ENCODE measurements at regions not wholly inside any gene's neighbourhood (a gene's known extent, or its start where the extent isn't known, plus 50 kb on each side); places are given as distances from the start of the nearest gene placed in this dataset.

GRCh38 chr10:30227481-30227880, 121.6 kb downstream of the MTPAP start:
- H3K27me3 ChIP-seq (ENCODE audit: control insufficient read depth in 1 of 2, insufficient read depth in 2 of 2, low read length in 2 of 2) = no peaks in the 10 kb centered on the region
- no peaks in the 10 kb centered on the region for H3K36me3 ChIP-seq (ENCODE audit: insufficient read depth, low read length)
- H3K4me1 ChIP-seq (ENCODE audit: insufficient read depth, low read length) = no peaks in the 10 kb centered on the region
- H3K4me3 ChIP-seq (ENCODE audit: low read depth in 1 of 2, low read length in 2 of 2) = no peak overlapping the region
- no peak overlapping the region for H3K9ac ChIP-seq (ENCODE audit: low read length)
- H3K27ac ChIP-seq (ENCODE audit: low read depth, low read length) = no peak overlapping the region
- H3K9me3 ChIP-seq (ENCODE audit: low read length) = no peaks in the 10 kb centered on the region

- Histone ChIP-seq H3K9ac (ENCODE audit: low read length) (no peak overlapping the region), H3K4me3 (ENCODE audit: low read depth in 1 of 2, low read length in 2 of 2) (no peak overlapping the region), H3K4me1 (ENCODE audit: insufficient read depth, low read length) (peaks cover 6% of the 10 kb centered on the region), H3K36me3 (ENCODE audit: insufficient read depth, low read length) (no peaks in the 10 kb centered on the region), H3K9me3 (ENCODE audit: low read length) (no peaks in the 10 kb centered on the region), H3K27ac (ENCODE audit: low read depth, low read length) (no peak overlapping the region), H3K27me3 (ENCODE audit: control insufficient read depth in 1 of 2, insufficient read depth in 2 of 2, low read length in 2 of 2) (no peaks in the 10 kb centered on the region)
Observed at GRCh38 chr10:30219971-30220751, 128.9 kb downstream of the MTPAP start.

DNA sequence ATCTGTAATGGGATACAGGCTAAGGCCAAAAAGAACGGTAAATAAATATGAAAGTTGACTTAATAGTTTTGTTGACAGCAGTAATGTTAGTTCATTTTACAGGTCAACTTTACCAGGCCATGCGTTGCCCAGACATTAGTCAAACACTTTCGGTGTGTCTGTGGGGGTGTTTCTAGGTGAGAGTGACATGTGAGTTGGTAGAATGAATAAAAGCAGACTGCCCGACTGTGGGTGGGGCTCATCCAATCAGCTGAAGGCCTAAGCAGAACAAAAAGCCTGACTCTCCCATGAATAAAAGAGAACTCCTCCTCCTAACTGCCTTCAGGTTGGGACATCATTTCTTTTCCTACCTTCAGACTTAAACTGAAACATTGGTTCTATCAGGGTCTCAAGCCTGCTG, 132.3 kb downstream of the MTPAP start:
- Histone ChIP-seq H3K9me3 (ENCODE audit: low read length) (no peaks in the 10 kb centered on the region), H3K9ac (ENCODE audit: low read length) (no peak overlapping the region), H3K27me3 (ENCODE audit: control insufficient read depth in 1 of 2, insufficient read depth in 2 of 2, low read length in 2 of 2) (no peaks in the 10 kb centered on the region), H3K4me1 (ENCODE audit: insufficient read depth, low read length) (peaks cover 6% of the 10 kb centered on the region), H3K4me3 (ENCODE audit: low read depth in 1 of 2, low read length in 2 of 2) (no peak overlapping the region), H3K36me3 (ENCODE audit: insufficient read depth, low read length) (no peaks in the 10 kb centered on the region), H3K27ac (ENCODE audit: low read depth, low read length) (no peak overlapping the region)

GRCh38 chr10:30215623-30216022, 133.5 kb downstream of the MTPAP start:
- peak overlapping the region in 1 of 2 donors; percentile 4 for H3K4me3 ChIP-seq (ENCODE audit: low read depth in 1 of 2, low read length in 2 of 2)
- peaks cover 6% of the 10 kb centered on the region for H3K4me1 ChIP-seq (ENCODE audit: insufficient read depth, low read length)
- no peaks in the 10 kb centered on the region for H3K36me3 ChIP-seq (ENCODE audit: insufficient read depth, low read length)
- no peak overlapping the region for H3K9ac ChIP-seq (ENCODE audit: low read length)
- H3K27me3 ChIP-seq (ENCODE audit: control insufficient read depth in 1 of 2, insufficient read depth in 2 of 2, low read length in 2 of 2) = no peaks in the 10 kb centered on the region
- H3K9me3 ChIP-seq (ENCODE audit: low read length) = no peaks in the 10 kb centered on the region
- H3K27ac ChIP-seq (ENCODE audit: low read depth, low read length) = no peak overlapping the region

DNA sequence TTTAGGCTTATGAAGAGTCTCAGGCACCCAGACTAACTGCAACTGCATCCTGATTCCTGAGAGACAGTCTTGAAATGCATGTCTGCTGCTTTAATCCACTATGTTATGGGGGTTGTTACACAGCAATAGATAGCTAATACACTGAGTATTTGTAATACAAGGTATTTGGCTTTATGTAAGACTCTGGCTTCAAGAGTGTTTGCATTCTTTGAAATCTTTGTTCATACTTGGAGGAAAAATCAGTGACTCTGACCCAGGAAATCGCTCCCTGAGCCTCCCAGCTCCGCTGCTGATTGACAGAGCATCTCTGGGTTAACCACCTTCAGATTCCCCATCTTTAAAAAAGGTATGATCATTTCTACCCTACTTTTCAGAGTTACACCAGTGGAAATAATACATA, 133.9 kb downstream of the MTPAP start:
- Histone ChIP-seq H3K36me3 (ENCODE audit: insufficient read depth, low read length) (no peaks in the 10 kb centered on the region), H3K9ac (ENCODE audit: low read length) (no peak overlapping the region), H3K4me1 (ENCODE audit: insufficient read depth, low read length) (peaks cover 6% of the 10 kb centered on the region), H3K27ac (ENCODE audit: low read depth, low read length) (no peak overlapping the region), H3K27me3 (ENCODE audit: control insufficient read depth in 1 of 2, insufficient read depth in 2 of 2, low read length in 2 of 2) (no peaks in the 10 kb centered on the region), H3K4me3 (ENCODE audit: low read depth in 1 of 2, low read length in 2 of 2) (no peak overlapping the region), H3K9me3 (ENCODE audit: low read length) (no peaks in the 10 kb centered on the region)

GRCh38 chr10:30210296-30210695, 138.8 kb downstream of the MTPAP start:
- H3K27me3 ChIP-seq (ENCODE audit: control insufficient read depth in 1 of 2, insufficient read depth in 2 of 2, low read length in 2 of 2) = no peaks in the 10 kb centered on the region
- H3K27ac ChIP-seq (ENCODE audit: low read depth, low read length) = no peak overlapping the region
- no peaks in the 10 kb centered on the region for H3K36me3 ChIP-seq (ENCODE audit: insufficient read depth, low read length)
- H3K9me3 ChIP-seq (ENCODE audit: low read length) = no peaks in the 10 kb centered on the region
- no peak overlapping the region for H3K4me3 ChIP-seq (ENCODE audit: low read depth in 1 of 2, low read length in 2 of 2)
- no peak overlapping the region for H3K9ac ChIP-seq (ENCODE audit: low read length)
- peaks cover 1% of the 10 kb centered on the region for H3K4me1 ChIP-seq (ENCODE audit: insufficient read depth, low read length)

DNA sequence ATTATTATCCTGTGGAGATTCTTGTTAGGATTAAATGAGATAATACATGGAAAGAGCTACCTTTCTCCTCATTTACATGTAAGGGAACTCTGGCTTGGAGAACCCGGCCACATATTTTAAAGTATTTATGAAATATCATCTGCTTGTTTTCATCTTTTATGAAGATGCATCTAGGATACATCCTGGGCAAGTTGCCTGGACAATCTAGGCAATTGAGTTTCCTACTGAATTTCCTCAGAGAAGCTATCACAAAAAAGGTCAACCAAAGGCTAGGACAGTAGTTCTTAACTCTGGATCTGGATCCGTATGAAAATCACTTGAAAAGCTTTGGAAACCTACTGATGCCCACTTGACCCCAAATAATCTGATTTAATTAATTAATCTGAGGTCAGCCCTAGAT, 140.7 kb downstream of the MTPAP start:
- H3K36me3 ChIP-seq (ENCODE audit: insufficient read depth, low read length) = no peaks in the 10 kb centered on the region
- H3K4me1 ChIP-seq (ENCODE audit: insufficient read depth, low read length) = no peaks in the 10 kb centered on the region
- no peaks in the 10 kb centered on the region for H3K27me3 ChIP-seq (ENCODE audit: control insufficient read depth in 1 of 2, insufficient read depth in 2 of 2, low read length in 2 of 2)
- H3K9ac ChIP-seq (ENCODE audit: low read length) = no peak overlapping the region
- no peak overlapping the region for H3K4me3 ChIP-seq (ENCODE audit: low read depth in 1 of 2, low read length in 2 of 2)
- H3K9me3 ChIP-seq (ENCODE audit: low read length) = no peaks in the 10 kb centered on the region
- no peak overlapping the region for H3K27ac ChIP-seq (ENCODE audit: low read depth, low read length)

GRCh38 chr10:30207485-30208052, 141.5 kb downstream of the MTPAP start:
- no peak overlapping the region for H3K27ac ChIP-seq (ENCODE audit: low read depth, low read length)
- H3K9ac ChIP-seq (ENCODE audit: low read length) = no peak overlapping the region
- H3K4me1 ChIP-seq (ENCODE audit: insufficient read depth, low read length) = no peaks in the 10 kb centered on the region
- H3K9me3 ChIP-seq (ENCODE audit: low read length) = no peaks in the 10 kb centered on the region
- no peaks in the 10 kb centered on the region for H3K27me3 ChIP-seq (ENCODE audit: control insufficient read depth in 1 of 2, insufficient read depth in 2 of 2, low read length in 2 of 2)
- H3K36me3 ChIP-seq (ENCODE audit: insufficient read depth, low read length) = no peaks in the 10 kb centered on the region
- no peak overlapping the region for H3K4me3 ChIP-seq (ENCODE audit: low read depth in 1 of 2, low read length in 2 of 2)

- no peaks in the 10 kb centered on the region for H3K9me3 ChIP-seq (ENCODE audit: low read length)
- no peak overlapping the region for H3K4me3 ChIP-seq (ENCODE audit: low read depth in 1 of 2, low read length in 2 of 2)
- H3K27ac ChIP-seq (ENCODE audit: low read depth, low read length) = no peak overlapping the region
- no peaks in the 10 kb centered on the region for H3K27me3 ChIP-seq (ENCODE audit: control insufficient read depth in 1 of 2, insufficient read depth in 2 of 2, low read length in 2 of 2)
- no peaks in the 10 kb centered on the region for H3K36me3 ChIP-seq (ENCODE audit: insufficient read depth, low read length)
- no peak overlapping the region for H3K9ac ChIP-seq (ENCODE audit: low read length)
- no peaks in the 10 kb centered on the region for H3K4me1 ChIP-seq (ENCODE audit: insufficient read depth, low read length)
Observed at GRCh38 chr10:30200017-30200415, 140.6 kb upstream of the JCAD start.

- no peaks in the 10 kb centered on the region for H3K9me3 ChIP-seq (ENCODE audit: low read length)
- H3K36me3 ChIP-seq (ENCODE audit: insufficient read depth, low read length) = no peaks in the 10 kb centered on the region
- H3K9ac ChIP-seq (ENCODE audit: low read length) = no peak overlapping the region
- H3K27me3 ChIP-seq (ENCODE audit: control insufficient read depth in 1 of 2, insufficient read depth in 2 of 2, low read length in 2 of 2) = no peaks in the 10 kb centered on the region
- no peaks in the 10 kb centered on the region for H3K4me1 ChIP-seq (ENCODE audit: insufficient read depth, low read length)
- no peak overlapping the region for H3K27ac ChIP-seq (ENCODE audit: low read depth, low read length)
- H3K4me3 ChIP-seq (ENCODE audit: low read depth in 1 of 2, low read length in 2 of 2) = no peak overlapping the region
Observed at GRCh38 chr10:30199376-30200016, 140.1 kb upstream of the JCAD start.

- Histone ChIP-seq H3K9ac (ENCODE audit: low read length) (no peak overlapping the region), H3K4me1 (ENCODE audit: insufficient read depth, low read length) (no peaks in the 10 kb centered on the region), H3K4me3 (ENCODE audit: low read depth in 1 of 2, low read length in 2 of 2) (no peak overlapping the region), H3K9me3 (ENCODE audit: low read length) (no peaks in the 10 kb centered on the region), H3K27me3 (ENCODE audit: control insufficient read depth in 1 of 2, insufficient read depth in 2 of 2, low read length in 2 of 2) (no peaks in the 10 kb centered on the region), H3K27ac (ENCODE audit: low read depth, low read length) (no peak overlapping the region), H3K36me3 (ENCODE audit: insufficient read depth, low read length) (no peaks in the 10 kb centered on the region)
Observed at GRCh38 chr10:30197186-30197585, 137.8 kb upstream of the JCAD start.
